OCI-LY1 (cell line): ENCODE measurements at regions not wholly inside any gene's neighbourhood (a gene's known extent, or its start where the extent isn't known, plus 50 kb on each side); places are given as distances from the start of the nearest gene placed in this dataset.
"Not testable (repeated sequence)": the region's sequence is repeated elsewhere in the genome, so short reads cannot be mapped to it uniquely, and the experiment has no call there.

Source experiments
- CTCF ChIP-seq: fragments of 200-600 bp; sonication (generic), shearing (Covaris generic); IDR thresholded peaks from 2 replicates; pipeline ENCODE4 v1.5.1; 2017; ENCODE audit warnings: mild to moderate bottlenecking, antibody characterized with exemption, low read length, moderate library complexity, mixed read lengths
- EZH2 ChIP-seq: fragments of 200-600 bp; sonication (generic), shearing (Covaris generic); IDR thresholded peaks from 2 replicates; pipeline ENCODE4 v1.8.0; 2017; ENCODE audit warnings: borderline replicate concordance, mixed run types, mild to moderate bottlenecking, antibody characterized with exemption, low read length, moderate library complexity, mixed read lengths

GRCh38 chr1:186248608-186249007, 126.4 kb downstream of the TPR start:
- TF ChIP-seq CTCF, EZH2: not testable (repeated sequence)
